Mucosa of descending colon (tissue), 3 donors: ENCODE measurements at regions not wholly inside any gene's neighbourhood (a gene's known extent, or its start where the extent isn't known, plus 50 kb on each side); places are given as distances from the start of the nearest gene placed in this dataset.

ENCODE experiments used
- ATAC-seq: fragments of 200-7000 bp; cut with Tn5 transposase; one replicate; pipeline ENCODE4 v1.9.1; 2020; ENCODE audit warnings: mild to moderate bottlenecking, moderate library complexity
- DNase-seq, 3 donors: peaks; one replicate each; pipeline ENCODE4 v3.0.0-alpha.2; 2020
- H3K36me3 ChIP-seq: fragments of 200-600 bp; one replicate; pipeline ENCODE4 v1.8.0; 2021; ENCODE audit warnings: low read depth, mild to moderate bottlenecking
- H3K4me1 ChIP-seq: fragments of 200-600 bp; one replicate; pipeline ENCODE4 v1.8.0; 2021; ENCODE audit warnings: low read depth, mild to moderate bottlenecking
- H3K4me3 ChIP-seq: fragments of 200-600 bp; one replicate; pipeline ENCODE4 v1.8.0; 2021; ENCODE audit warnings: mild to moderate bottlenecking
- H3K9me3 ChIP-seq: fragments of 200-600 bp; one replicate; pipeline ENCODE4 v1.8.0; 2021; ENCODE audit warnings: mild to moderate bottlenecking
- CTCF ChIP-seq: fragments of 200-600 bp; IDR thresholded peaks from one replicate; pipeline ENCODE4 v1.8.0; 2022; ENCODE audit warnings: antibody characterized with exemption, mild to moderate bottlenecking
- intact Hi-C, 2 donors: fragments of 100-400 bp; cut with DNase I in 1 of 2; cut with micrococcal nuclease in 1 of 2; formaldehyde crosslinking; loops; one replicate each; pipeline versions ENCODE4 v1.11.0 to v1.11.1; 2022; cut with DNase I, micrococcal nuclease
- donor health status: DM: no; HTN: no; CAD: no; lungs with moderate emphysema.
- donor health status: DM: no; HTN: no; CAD: no.
- donor health status: DM: no; HTN: yes; CAD: no.

- no peak for DNase-seq
- H3K4me1 ChIP-seq = peaks cover 21% of the 10 kb centered on the region
- no peak overlapping the region for H3K4me3 ChIP-seq
- no peak for ATAC-seq
- H3K9me3 ChIP-seq = no peaks in the 10 kb centered on the region
- intact Hi-C loops = no loop called here
- H3K36me3 ChIP-seq = no peaks in the 10 kb centered on the region
- no peak for TF ChIP-seq CTCF
These were observed 203.9 kb upstream of the SAMSN1 start for GRCh38 chr21:14750041-14750440.

- Histone ChIP-seq H3K4me1 (peaks cover 21% of the 10 kb centered on the region), H3K36me3 (no peaks in the 10 kb centered on the region), H3K9me3 (no peaks in the 10 kb centered on the region), H3K4me3 (no peak overlapping the region)
- intact Hi-C loops = no loop called here
- DNase-seq (no peak), ATAC-seq (no peak)
- TF ChIP-seq CTCF = no peak
These were observed 202.5 kb upstream of the SAMSN1 start for GRCh38 chr21:14748662-14749061.

GRCh38 chr21:14744368-14744767 lies 198.3 kb upstream of the SAMSN1 start:
- no peaks in the 10 kb centered on the region for H3K36me3 ChIP-seq
- intact Hi-C loops = no loop called here
- no peak for TF ChIP-seq CTCF

GRCh38 chr21:14742119-14742518 lies 196.0 kb upstream of the SAMSN1 start:
- no peak for ATAC-seq
- no peak for DNase-seq
- no peaks in the 10 kb centered on the region for H3K36me3 ChIP-seq
- H3K4me3 ChIP-seq = no peak overlapping the region
- intact Hi-C loops = no loop called here
- no peaks in the 10 kb centered on the region for H3K9me3 ChIP-seq
- no peak for TF ChIP-seq CTCF
- H3K4me1 ChIP-seq = no peaks in the 10 kb centered on the region

More at GRCh38 chr21:14744368-14744767, 198.3 kb upstream of the SAMSN1 start:
- no peaks in the 10 kb centered on the region for H3K9me3 ChIP-seq
- ATAC-seq (no peak), DNase-seq (no peak)
- no peak overlapping the region for H3K4me3 ChIP-seq
- no peaks in the 10 kb centered on the region for H3K4me1 ChIP-seq

- TF ChIP-seq CTCF = no peak
- H3K4me3 ChIP-seq = no peak overlapping the region
- ATAC-seq (peak; percentile 54), DNase-seq (no peak)
- no peaks in the 10 kb centered on the region for H3K4me1 ChIP-seq
- intact Hi-C loops = no loop called here
- H3K9me3 ChIP-seq = no peaks in the 10 kb centered on the region
- no peaks in the 10 kb centered on the region for H3K36me3 ChIP-seq
These were observed 195.1 kb upstream of the SAMSN1 start for GRCh38 chr21:14741256-14741655.

- no peak for DNase-seq
- intact Hi-C loops = no loop called here
- H3K4me1 ChIP-seq = no peaks in the 10 kb centered on the region
- TF ChIP-seq CTCF = no peak
- no peaks in the 10 kb centered on the region for H3K36me3 ChIP-seq
- H3K9me3 ChIP-seq = no peaks in the 10 kb centered on the region
- no peak for ATAC-seq
- no peak overlapping the region for H3K4me3 ChIP-seq
These were observed 194.6 kb upstream of the SAMSN1 start for GRCh38 chr21:14740692-14741091.
